Psoas muscle (tissue), 7 donors: ENCODE measurements at regions not wholly inside any gene's neighbourhood (a gene's known extent, or its start where the extent isn't known, plus 50 kb on each side); places are given as distances from the start of the nearest gene placed in this dataset.

Experiments used
- ATAC-seq, 4 donors: fragments of 200-7000 bp; cut with Tn5 transposase; one replicate each; pipeline ENCODE4 v1.9.1; 2020; ENCODE audit warnings: moderate library complexity in 3 of 4, mild to moderate bottlenecking in 2 of 4
- DNase-seq, 2 donors: peaks; one replicate each; pipeline ENCODE4 v3.0.0-alpha.2; 2020
- H3K27ac ChIP-seq: fragments of 200-600 bp; one replicate; pipeline ENCODE4 v1.8.0; 2022
- H3K27me3 ChIP-seq, 3 donors: fragments of 200-600 bp in 1 of 3; one replicate each; pipeline versions ENCODE4 v1.6.1 to v1.8.0; 2013 to 2022; ENCODE audit warnings: low read length in 2 of 3, mild to moderate bottlenecking in 2 of 3, moderate library complexity in 1 of 3; ENCODE audit not compliant: insufficient read depth in 3 of 3
- H3K36me3 ChIP-seq, 2 donors: fragments of 200-600 bp in 1 of 2; one replicate each; pipeline versions ENCODE4 v1.6.1 to v1.8.0; 2013 to 2022; ENCODE audit warnings: low read depth in 1 of 2, mild to moderate bottlenecking in 1 of 2, moderate library complexity in 1 of 2; ENCODE audit not compliant: insufficient read depth in 1 of 2
- H3K4me1 ChIP-seq: fragments of 200-600 bp; one replicate; pipeline ENCODE4 v1.8.0; 2022
- H3K4me3 ChIP-seq: fragments of 200-600 bp; one replicate; pipeline ENCODE4 v1.8.0; 2022; ENCODE audit warnings: mild to moderate bottlenecking
- H3K9me3 ChIP-seq: fragments of 200-600 bp; one replicate; pipeline ENCODE4 v1.8.0; 2022
- CTCF ChIP-seq: fragments of 200-600 bp; IDR thresholded peaks from one replicate; pipeline ENCODE4 v1.8.0; 2022; ENCODE audit warnings: antibody characterized with exemption
- WGBS, 3 donors: extraction: QIAGEN DNeasy Blood & Tissue Kit; methylation state at CpG; one replicate each; pipeline versions ENCODE4 v1.1.6 to v1.1.7; 2013; 5-methylcytosine and 5-hydroxymethylcytosine counted together
- intact Hi-C, 2 donors: fragments of 100-400 bp; cut with DNase I; formaldehyde crosslinking; loops; one replicate each; pipeline versions ENCODE4 v1.11.0 to v1.14.2; 2022
- donor health status: healthy with polysubstance abuse.
- donor health status: DM: no; HTN: no; CAD: no; lungs with moderate emphysema.
- donor health status: Bipolar disorder and iron deficiency.
- donor health status: healthy.
- donor health status: DM: yes; HTN: yes; CAD: no.
- donor health status: DM: no; HTN: no; CAD: no.
- donor health status: DM: yes; HTN: yes; CAD: no.

- DNase-seq = no peak
- 80 to 85% (median 84%) methylated on average over 1 of the region's 1 CpG for WGBS, 3 donors
- no peaks in the 10 kb centered on the region for H3K9me3 ChIP-seq
- ATAC-seq = no peak
- intact Hi-C loops = no loop called here
- H3K27me3 ChIP-seq = no peaks in the 10 kb centered on the region
- H3K36me3 ChIP-seq = no peaks in the 10 kb centered on the region
- H3K4me1 ChIP-seq = no peaks in the 10 kb centered on the region
- no peak overlapping the region for H3K27ac ChIP-seq
- H3K4me3 ChIP-seq = no peak overlapping the region
- TF ChIP-seq CTCF = no peak
Measured at GRCh38 chr15:95450413-95450812, 880.1 kb upstream of the NR2F2 start.

GRCh38 chr15:95451938-95452337, 878.6 kb upstream of the NR2F2 start:
- TF ChIP-seq CTCF = no peak
- WGBS, 3 donors = 27 to 42% (median 35%) methylated on average over 1 of the region's 1 CpG
- H3K36me3 ChIP-seq = no peaks in the 10 kb centered on the region
- no peaks in the 10 kb centered on the region for H3K9me3 ChIP-seq
- no peak for ATAC-seq
- H3K4me1 ChIP-seq = no peaks in the 10 kb centered on the region
- no peak overlapping the region for H3K27ac ChIP-seq
- intact Hi-C loops = no loop called here
- H3K4me3 ChIP-seq = no peak overlapping the region
- no peak for DNase-seq
- H3K27me3 ChIP-seq = no peaks in the 10 kb centered on the region

GRCh38 chr15:95454403-95455262, 875.9 kb upstream of the NR2F2 start:
- H3K4me1 ChIP-seq = peaks cover 2% of the 10 kb centered on the region
- TF ChIP-seq CTCF = no peak
- DNase-seq = no peak
- no peak overlapping the region for H3K4me3 ChIP-seq
- H3K9me3 ChIP-seq = no peaks in the 10 kb centered on the region
- no peak for ATAC-seq
- H3K27me3 ChIP-seq = no peaks in the 10 kb centered on the region
- H3K27ac ChIP-seq = no peak overlapping the region
- intact Hi-C loops = no loop called here
- H3K36me3 ChIP-seq = no peaks in the 10 kb centered on the region
- WGBS, 3 donors = 70 to 74% (median 72%) methylated on average over 10 of the region's 10 CpGs

GRCh38 chr15:95457520-95457919, 873.0 kb upstream of the NR2F2 start:
- H3K36me3 ChIP-seq = no peaks in the 10 kb centered on the region
- TF ChIP-seq CTCF = no peak
- intact Hi-C loops = no loop called here
- H3K4me3 ChIP-seq = no peak overlapping the region
- 38 to 51% (median 51%) methylated on average over 7 of the region's 7 CpGs for WGBS, 3 donors
- no peaks in the 10 kb centered on the region for H3K9me3 ChIP-seq
- DNase-seq (no peak), ATAC-seq (no peak)
- no peaks in the 10 kb centered on the region for H3K27me3 ChIP-seq
- no peak overlapping the region for H3K27ac ChIP-seq
- peaks cover 2% of the 10 kb centered on the region for H3K4me1 ChIP-seq

- intact Hi-C loops = no loop called here
- no peak for TF ChIP-seq CTCF
- Histone ChIP-seq H3K27me3 (no peaks in the 10 kb centered on the region), H3K36me3 (no peaks in the 10 kb centered on the region), H3K27ac (no peak overlapping the region), H3K4me3 (no peak overlapping the region), H3K9me3 (no peaks in the 10 kb centered on the region), H3K4me1 (peaks cover 2% of the 10 kb centered on the region)
- WGBS, 3 donors = 31 to 41% (median 34%) methylated on average over 2 of the region's 2 CpGs
- DNase-seq (no peak), ATAC-seq (no peak)
Measured at GRCh38 chr15:95458721-95459120, 871.8 kb upstream of the NR2F2 start.
